K562 (cell line): ENCODE measurements at regions not wholly inside any gene's neighbourhood (a gene's known extent, or its start where the extent isn't known, plus 50 kb on each side); places are given as distances from the start of the nearest gene placed in this dataset.

Source experiments
- ATAC-seq: fragments of 200-7000 bp; cut with Tn5 transposase; 3 replicates; pipeline ENCODE4 v1.9.1; 2020; ENCODE audit warnings: moderate library complexity
- BruUV-seq: library from RNA; stranded (reverse); fragments of 400-500 nt; replicated peaks from 2 replicates; lab custom pipeline; 2021; lab: Mats Ljungman, UMichigan
- CTCF ChIA-PET: fragments of 300-600 bp; formaldehyde crosslinking; extraction: SDS; loops from one replicate; lab custom pipeline; 2021; ENCODE audit warnings: low intra/inter-chr PET ratio; lab: Yijun Ruan, JAX
- POLR2A ChIA-PET: fragments of 300-600, 350-650 bp; sonication (Branson Sonifier 250); formaldehyde crosslinking; extraction: SDS; loops from one replicate; lab custom pipeline; 2021; ENCODE audit warnings: antibody characterized with exemption, inconsistent platforms; lab: Yijun Ruan, JAX
- DNase-seq, 4 experiments: peaks; one replicate each; pipeline versions ENCODE4 v3.0.0 to v3.0.0-alpha.2; 2011 to 2018; ENCODE audit warnings: low spot score in 3 of 4, mixed read lengths in 3 of 4; ENCODE audit errors: extremely low read depth in 1 of 4
- FAIRE-seq: peaks from 2 replicates; lab custom pipeline; 2011; peaks lifted over from hg19 to GRCh38; lab: Jason Lieb, UNC
- H2AFZ ChIP-seq: 2 replicates; pipeline ENCODE4 v1.6.0; 2011; ENCODE audit warnings: low read depth, low read length, control low read depth, inconsistent platforms
- H3K27ac ChIP-seq: fragments of 200-600 bp; 3 replicates; pipeline ENCODE4 v1.8.0; 2011; ENCODE audit warnings: low read depth, mild to moderate bottlenecking, control low read depth, inconsistent platforms, low read length, moderate library complexity, mixed read lengths; ENCODE audit errors: extremely low read depth
- H3K27me3 ChIP-seq, 2 experiments: fragments of 300-600 bp in 1 of 2; 2 replicates in 1 of 2; 3 replicates in 1 of 2; pipeline versions ENCODE4 v1.6.0 to v1.8.0; 2011; ENCODE audit warnings: inconsistent platforms in 2 of 2, low read length in 2 of 2, mild to moderate bottlenecking in 1 of 2, mixed read lengths in 1 of 2, moderate library complexity in 1 of 2; ENCODE audit not compliant: control insufficient read depth in 2 of 2, insufficient read depth in 2 of 2
- H3K36me3 ChIP-seq: fragments of 300-600 bp; 3 replicates; pipeline ENCODE4 v1.8.0; 2011; ENCODE audit warnings: mild to moderate bottlenecking, low read length, inconsistent platforms; ENCODE audit not compliant: control insufficient read depth, insufficient read depth
- H3K4me1 ChIP-seq, 2 experiments: fragments of 200-600 bp in 1 of 2; replicated peaks in 1 of 2; 2 replicates in 1 of 2; 3 replicates in 1 of 2; pipeline versions ENCODE4 v1.5.1 to v1.8.0; 2011; ENCODE audit warnings: inconsistent platforms in 2 of 2, low read length in 2 of 2, mild to moderate bottlenecking in 1 of 2, mixed read lengths in 1 of 2, moderate library complexity in 1 of 2; ENCODE audit not compliant: control insufficient read depth in 2 of 2, insufficient read depth in 2 of 2
- H3K4me2 ChIP-seq: 2 replicates; pipeline ENCODE4 v1.6.1; 2011; ENCODE audit warnings: low read length, control low read depth, inconsistent platforms, mixed read lengths; ENCODE audit not compliant: insufficient read depth
- H3K4me3 ChIP-seq: fragments of 200-600 bp; sonication (generic), shearing (Covaris generic); 2 replicates; pipeline ENCODE4 v1.5.1; 2016; ENCODE audit warnings: control low read depth, inconsistent platforms
- H3K79me2 ChIP-seq: fragments of 200-600 bp; 3 replicates; pipeline ENCODE4 v1.8.0; 2011; ENCODE audit warnings: low read length, inconsistent platforms; ENCODE audit not compliant: control insufficient read depth, insufficient read depth
- H3K9ac ChIP-seq, 2 experiments: 2 replicates each; pipeline versions ENCODE4 v1.6.0 to v1.6.1; 2011; ENCODE audit warnings: low read depth in 2 of 2, low read length in 2 of 2, control low read depth in 1 of 2, inconsistent platforms in 1 of 2, mild to moderate bottlenecking in 1 of 2, mixed read lengths in 1 of 2; ENCODE audit not compliant: insufficient read depth in 1 of 2
- H3K9me1 ChIP-seq: one replicate; pipeline ENCODE4 v1.6.0; 2011; ENCODE audit warnings: inconsistent platforms, mild to moderate bottlenecking, low read length, moderate library complexity; ENCODE audit not compliant: control insufficient read depth, insufficient read depth
- H3K9me3 ChIP-seq: replicated peaks from 2 replicates; pipeline ENCODE4 v1.5.1; 2011; ENCODE audit warnings: low read depth, low read length, inconsistent platforms; ENCODE audit not compliant: control insufficient read depth, insufficient read depth
- H4K20me1 ChIP-seq: replicated peaks from 2 replicates; pipeline ENCODE4 v1.6.1; 2011; ENCODE audit warnings: low read length, inconsistent platforms, mixed read lengths; ENCODE audit not compliant: control insufficient read depth, insufficient read depth
- GTF2E2 ChIP-seq: fragments of 200-800 bp; sonication (Bioruptor generic); IDR thresholded peaks from 2 replicates; pipeline ENCODE4 v1.6.1; 2016; ENCODE audit warnings: missing genetic modification characterization, missing compliant biosample characterization
- KLF16 ChIP-seq: IDR thresholded peaks from 2 replicates; pipeline ENCODE4 v1.6.1; 2016; ENCODE audit warnings: antibody characterized with exemption
- POLR3A ChIP-seq: IDR thresholded peaks from 2 replicates; pipeline ENCODE4 v1.6.1; 2011; ENCODE audit warnings: borderline replicate concordance, mild to moderate bottlenecking, moderate library complexity; ENCODE audit not compliant: insufficient read length, insufficient read depth; ENCODE audit errors: extremely low read depth
- ZFP1 ChIP-seq: fragments of 450-650 bp; formaldehyde crosslinking; IDR thresholded peaks from 2 replicates; pipeline ENCODE4 v1.4.0; 2020; ENCODE audit warnings: mild to moderate bottlenecking, mixed read lengths
- ZNF445 ChIP-seq: fragments of 250-450 bp; sonication (Bioruptor Pico); IDR thresholded peaks from 2 replicates; pipeline ENCODE4 v1.4.0; 2020; ENCODE audit warnings: low read depth, mild to moderate bottlenecking, moderate library complexity
- WGBS: fragments of 100-300 bp; shearing (Covaris generic); methylation state at CpG from one replicate; pipeline ENCODE4 v1.1.6; 2016; ENCODE audit warnings: low coverage, mixed read lengths; ENCODE audit not compliant: insufficient coverage; ENCODE audit errors: missing lambda C conversion rate; 5-methylcytosine and 5-hydroxymethylcytosine counted together
- in situ Hi-C: fragments of 300-500 bp; cut with MboI; formaldehyde crosslinking; loops from 4 replicates; pipeline ENCODE4 v1.15.0; 2018; ENCODE audit warnings: inconsistent platforms, mixed read lengths
- intact Hi-C: fragments of 100-400 bp; cut with micrococcal nuclease; formaldehyde crosslinking; loops from 2 replicates; pipeline ENCODE4 v1.14.2; 2022
- TF ChIP-seq, protein P1 (sequence below): sonication (generic); formaldehyde crosslinking; IDR thresholded peaks from 2 replicates; pipeline ENCODE4 v1.8.0; 2022; ENCODE audit warnings: mild to moderate bottlenecking, missing genetic modification reagents
- TF ChIP-seq, protein P2 (sequence below): fragments of 250-450 bp; sonication (Bioruptor Pico); IDR thresholded peaks from 2 replicates; pipeline ENCODE4 v1.4.0; 2020; ENCODE audit warnings: mild to moderate bottlenecking, moderate library complexity, borderline replicate concordance
- TF ChIP-seq, protein P3 (sequence below), 2 experiments: IDR thresholded peaks in 1 of 2; conservative IDR thresholded peaks in 1 of 2; 2 replicates each; pipeline ENCODE4 v1.6.1; 2016; ENCODE audit warnings: low read depth in 2 of 2, mild to moderate bottlenecking in 1 of 2, missing compliant biosample characterization in 1 of 2, missing genetic modification characterization in 1 of 2, moderate library complexity in 1 of 2

DNA sequence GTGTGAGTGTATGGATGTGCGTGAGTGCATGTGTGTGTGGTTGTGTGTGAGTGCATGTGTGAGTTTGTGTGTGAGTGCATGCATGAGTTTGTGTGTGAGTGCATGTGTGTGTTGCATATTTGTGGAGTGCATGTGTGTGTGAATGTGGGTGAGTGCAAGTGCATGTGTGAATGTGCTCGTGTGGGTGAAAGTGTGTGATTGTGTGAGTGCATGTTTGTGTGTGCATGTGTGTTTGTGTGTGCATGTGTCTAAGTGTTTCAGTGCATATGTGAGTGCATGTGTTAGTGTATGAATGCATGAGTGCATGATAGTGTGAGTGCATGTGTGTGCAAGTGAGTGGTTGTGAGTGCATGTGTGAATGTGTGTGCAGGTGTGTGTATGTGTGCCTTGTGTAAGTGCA is 343.4 kb upstream of the SALL3 start (continued):
- no peak for TF ChIP-seq ZFP1
- TF ChIP-seq, protein P1, sequence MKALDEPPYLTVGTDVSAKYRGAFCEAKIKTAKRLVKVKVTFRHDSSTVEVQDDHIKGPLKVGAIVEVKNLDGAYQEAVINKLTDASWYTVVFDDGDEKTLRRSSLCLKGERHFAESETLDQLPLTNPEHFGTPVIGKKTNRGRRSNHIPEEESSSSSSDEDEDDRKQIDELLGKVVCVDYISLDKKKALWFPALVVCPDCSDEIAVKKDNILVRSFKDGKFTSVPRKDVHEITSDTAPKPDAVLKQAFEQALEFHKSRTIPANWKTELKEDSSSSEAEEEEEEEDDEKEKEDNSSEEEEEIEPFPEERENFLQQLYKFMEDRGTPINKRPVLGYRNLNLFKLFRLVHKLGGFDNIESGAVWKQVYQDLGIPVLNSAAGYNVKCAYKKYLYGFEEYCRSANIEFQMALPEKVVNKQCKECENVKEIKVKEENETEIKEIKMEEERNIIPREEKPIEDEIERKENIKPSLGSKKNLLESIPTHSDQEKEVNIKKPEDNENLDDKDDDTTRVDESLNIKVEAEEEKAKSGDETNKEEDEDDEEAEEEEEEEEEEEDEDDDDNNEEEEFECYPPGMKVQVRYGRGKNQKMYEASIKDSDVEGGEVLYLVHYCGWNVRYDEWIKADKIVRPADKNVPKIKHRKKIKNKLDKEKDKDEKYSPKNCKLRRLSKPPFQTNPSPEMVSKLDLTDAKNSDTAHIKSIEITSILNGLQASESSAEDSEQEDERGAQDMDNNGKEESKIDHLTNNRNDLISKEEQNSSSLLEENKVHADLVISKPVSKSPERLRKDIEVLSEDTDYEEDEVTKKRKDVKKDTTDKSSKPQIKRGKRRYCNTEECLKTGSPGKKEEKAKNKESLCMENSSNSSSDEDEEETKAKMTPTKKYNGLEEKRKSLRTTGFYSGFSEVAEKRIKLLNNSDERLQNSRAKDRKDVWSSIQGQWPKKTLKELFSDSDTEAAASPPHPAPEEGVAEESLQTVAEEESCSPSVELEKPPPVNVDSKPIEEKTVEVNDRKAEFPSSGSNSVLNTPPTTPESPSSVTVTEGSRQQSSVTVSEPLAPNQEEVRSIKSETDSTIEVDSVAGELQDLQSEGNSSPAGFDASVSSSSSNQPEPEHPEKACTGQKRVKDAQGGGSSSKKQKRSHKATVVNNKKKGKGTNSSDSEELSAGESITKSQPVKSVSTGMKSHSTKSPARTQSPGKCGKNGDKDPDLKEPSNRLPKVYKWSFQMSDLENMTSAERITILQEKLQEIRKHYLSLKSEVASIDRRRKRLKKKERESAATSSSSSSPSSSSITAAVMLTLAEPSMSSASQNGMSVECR (CRISPR knock-in tag), result no peak
- TF ChIP-seq, all 486 proteins: peak for 0

DNA sequence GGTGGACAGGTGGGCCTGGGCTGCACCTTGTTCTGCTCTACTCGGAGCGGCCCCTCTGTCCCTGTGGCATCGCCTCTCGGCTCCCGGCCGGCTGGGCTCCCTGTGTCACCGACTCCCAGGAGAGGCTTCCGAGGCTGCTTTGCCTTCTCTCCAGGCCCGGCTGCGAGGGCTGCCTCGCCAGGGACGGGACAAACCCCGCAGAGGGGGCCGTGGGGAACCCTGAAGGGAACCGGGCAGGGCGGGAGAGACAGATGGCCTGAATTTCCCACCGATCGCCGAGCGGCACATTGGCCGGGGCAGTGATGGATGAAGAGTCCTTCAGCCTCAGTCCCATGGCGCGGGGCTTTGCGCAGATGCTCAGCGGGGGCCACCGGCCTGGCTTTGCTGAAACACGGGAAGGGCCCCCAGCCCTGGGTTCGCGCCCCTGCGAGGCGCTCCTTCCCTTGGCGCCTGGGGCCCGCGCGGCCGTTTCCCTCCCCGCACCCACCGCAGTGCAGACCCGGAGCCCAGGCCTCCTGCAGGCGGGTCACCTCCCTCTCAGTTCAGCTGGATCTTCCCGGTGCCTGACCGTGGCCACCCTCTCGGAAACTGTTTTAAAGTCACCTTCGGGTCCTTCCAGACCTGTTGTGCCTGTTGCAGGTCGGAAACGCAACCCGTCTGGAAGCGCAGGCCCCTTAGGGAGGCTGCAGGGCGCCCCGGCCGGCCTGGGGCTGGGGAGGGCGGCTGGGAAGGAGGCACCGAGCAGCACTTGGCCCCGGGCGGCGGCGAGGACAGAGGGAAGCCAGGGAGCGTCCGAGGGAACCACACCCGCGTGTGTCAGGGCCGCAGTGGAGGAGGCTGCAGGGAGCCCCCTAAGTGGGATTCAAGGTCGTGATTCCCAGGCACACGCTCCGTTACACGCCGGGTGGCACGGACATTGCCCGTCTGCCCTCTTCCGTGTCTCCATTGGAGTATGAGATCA is 341.9 kb upstream of the SALL3 start:
- Histone ChIP-seq H2AFZ (no peak overlapping the region), H3K4me3 (no peak overlapping the region), H3K4me2 (no peak overlapping the region), H3K9ac (no peak overlapping the region), H3K36me3 (no peaks in the 10 kb centered on the region), H3K27me3 (peaks cover 0 to 14% of the 10 kb centered on the region in 2 experiments; a peak in 2 of 5 replicates), H3K79me2 (no peaks in the 10 kb centered on the region), H3K9me3 (no peaks in the 10 kb centered on the region), H3K4me1 (no peaks in the 10 kb centered on the region), H3K9me1 (no peaks in the 10 kb centered on the region), H3K27ac (no peak overlapping the region), H4K20me1 (no peaks in the 10 kb centered on the region)
- 17% methylated on average over 10 of the region's 70 CpGs for WGBS
- CTCF ChIA-PET, result no interaction called here
- intact Hi-C loops (no loop called here), in situ Hi-C loops (no loop called here)
- DNase-seq (no peak), FAIRE-seq (no peak), ATAC-seq (no peak)
- POLR2A ChIA-PET, result no interaction called here
- no TSS peak for BruUV-seq
- TF ChIP-seq KLF16, result no peak
- TF ChIP-seq GTF2E2 (tag), result no peak
- TF ChIP-seq POLR3A, result no peak
- TF ChIP-seq, protein P2, sequence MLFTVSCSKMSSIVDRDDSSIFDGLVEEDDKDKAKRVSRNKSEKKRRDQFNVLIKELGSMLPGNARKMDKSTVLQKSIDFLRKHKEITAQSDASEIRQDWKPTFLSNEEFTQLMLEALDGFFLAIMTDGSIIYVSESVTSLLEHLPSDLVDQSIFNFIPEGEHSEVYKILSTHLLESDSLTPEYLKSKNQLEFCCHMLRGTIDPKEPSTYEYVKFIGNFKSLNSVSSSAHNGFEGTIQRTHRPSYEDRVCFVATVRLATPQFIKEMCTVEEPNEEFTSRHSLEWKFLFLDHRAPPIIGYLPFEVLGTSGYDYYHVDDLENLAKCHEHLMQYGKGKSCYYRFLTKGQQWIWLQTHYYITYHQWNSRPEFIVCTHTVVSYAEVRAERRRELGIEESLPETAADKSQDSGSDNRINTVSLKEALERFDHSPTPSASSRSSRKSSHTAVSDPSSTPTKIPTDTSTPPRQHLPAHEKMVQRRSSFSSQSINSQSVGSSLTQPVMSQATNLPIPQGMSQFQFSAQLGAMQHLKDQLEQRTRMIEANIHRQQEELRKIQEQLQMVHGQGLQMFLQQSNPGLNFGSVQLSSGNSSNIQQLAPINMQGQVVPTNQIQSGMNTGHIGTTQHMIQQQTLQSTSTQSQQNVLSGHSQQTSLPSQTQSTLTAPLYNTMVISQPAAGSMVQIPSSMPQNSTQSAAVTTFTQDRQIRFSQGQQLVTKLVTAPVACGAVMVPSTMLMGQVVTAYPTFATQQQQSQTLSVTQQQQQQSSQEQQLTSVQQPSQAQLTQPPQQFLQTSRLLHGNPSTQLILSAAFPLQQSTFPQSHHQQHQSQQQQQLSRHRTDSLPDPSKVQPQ, result no peak
- TF ChIP-seq, protein P3, sequence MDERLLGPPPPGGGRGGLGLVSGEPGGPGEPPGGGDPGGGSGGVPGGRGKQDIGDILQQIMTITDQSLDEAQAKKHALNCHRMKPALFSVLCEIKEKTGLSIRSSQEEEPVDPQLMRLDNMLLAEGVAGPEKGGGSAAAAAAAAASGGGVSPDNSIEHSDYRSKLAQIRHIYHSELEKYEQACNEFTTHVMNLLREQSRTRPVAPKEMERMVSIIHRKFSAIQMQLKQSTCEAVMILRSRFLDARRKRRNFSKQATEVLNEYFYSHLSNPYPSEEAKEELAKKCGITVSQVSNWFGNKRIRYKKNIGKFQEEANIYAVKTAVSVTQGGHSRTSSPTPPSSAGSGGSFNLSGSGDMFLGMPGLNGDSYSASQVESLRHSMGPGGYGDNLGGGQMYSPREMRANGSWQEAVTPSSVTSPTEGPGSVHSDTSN (CRISPR knock-in tag; IDR thresholded peaks at IDR 0.05; ENCODE audit: low read depth), result no peak
- TF ChIP-seq, protein P3 (tag; conservative IDR thresholded peaks at IDR 0.05; ENCODE audit: low read depth), result no peak
- TF ChIP-seq ZNF445, result no peak
